ENCODE measurements at regions not wholly inside any gene's neighbourhood (a gene's known extent, or its start where the extent isn't known, plus 50 kb on each side); places are given as distances from the start of the nearest gene placed in this dataset.

DNA sequence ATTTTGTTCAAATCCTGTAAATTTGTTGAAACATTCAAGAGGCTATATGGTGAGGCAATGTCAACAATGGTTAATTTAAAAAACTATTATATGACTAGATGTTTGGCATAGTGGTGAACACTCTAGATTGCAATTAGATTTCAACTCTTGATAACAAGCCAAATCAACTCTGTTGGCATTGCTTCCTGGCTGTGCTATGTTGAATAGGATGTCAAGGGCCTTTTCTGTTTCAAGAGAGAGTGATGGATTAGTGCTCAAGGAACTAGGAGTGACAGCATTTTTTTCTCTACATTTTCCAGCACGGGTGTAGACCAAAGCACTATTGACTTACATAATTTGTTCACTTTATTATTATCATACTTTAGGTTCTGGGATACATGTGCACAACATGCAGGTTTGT, 172.4 kb upstream of the KCNH7 start:
- WGBS, 2 experiments, result 80 to 88% methylated on average over 1 of the region's 1 CpG
- Histone ChIP-seq H3K27ac (ENCODE audit: insufficient read depth, low read depth, low read length, poor library complexity, severe bottlenecking) (no peak overlapping the region), H3K4me1 (ENCODE audit: control insufficient read depth, insufficient read depth, low read length) (no peaks in the 10 kb centered on the region), H3K27me3 (ENCODE audit: control insufficient read depth, insufficient read depth, low read length, poor library complexity, severe bottlenecking) (no peaks in the 10 kb centered on the region), H3K36me3 (ENCODE audit: control insufficient read depth, insufficient read depth, low read length) (no peaks in the 10 kb centered on the region), H3K4me3 (ENCODE audit: insufficient read depth, low read depth, low read length) (no peak overlapping the region), H3K9me3 (ENCODE audit: control insufficient read depth, low read length) (no peaks in the 10 kb centered on the region)

DNA sequence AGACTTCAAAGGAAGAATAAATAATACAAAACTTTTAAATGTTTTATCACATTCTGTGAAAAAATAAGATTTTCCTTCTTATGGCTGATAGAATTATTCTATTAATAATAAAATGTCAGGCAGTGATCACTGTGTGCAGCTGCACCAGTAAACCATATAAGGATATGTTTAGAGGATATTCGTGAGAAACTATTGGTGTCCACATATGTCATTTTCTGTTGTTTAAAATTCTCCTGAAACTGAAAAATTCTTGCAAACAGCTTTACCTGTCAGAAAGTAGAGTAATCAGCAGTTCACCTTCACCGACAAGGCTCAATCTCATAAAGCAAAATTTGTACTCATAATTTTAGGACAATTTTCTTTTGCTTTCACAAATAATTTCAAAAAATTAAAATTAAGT, 170.1 kb upstream of the KCNH7 start:
- H3K27ac ChIP-seq (ENCODE audit: insufficient read depth, low read depth, low read length, poor library complexity, severe bottlenecking), result no peak overlapping the region
- H3K27me3 ChIP-seq (ENCODE audit: control insufficient read depth, insufficient read depth, low read length, poor library complexity, severe bottlenecking), result no peaks in the 10 kb centered on the region
- 88 to 92% methylated on average over 2 of the region's 2 CpGs for WGBS, 2 experiments
- H3K4me1 ChIP-seq (ENCODE audit: control insufficient read depth, insufficient read depth, low read length), result no peaks in the 10 kb centered on the region
- H3K9me3 ChIP-seq (ENCODE audit: control insufficient read depth, low read length), result no peaks in the 10 kb centered on the region
- no peak overlapping the region for H3K4me3 ChIP-seq (ENCODE audit: insufficient read depth, low read depth, low read length)
- H3K36me3 ChIP-seq (ENCODE audit: control insufficient read depth, insufficient read depth, low read length), result no peaks in the 10 kb centered on the region

DNA sequence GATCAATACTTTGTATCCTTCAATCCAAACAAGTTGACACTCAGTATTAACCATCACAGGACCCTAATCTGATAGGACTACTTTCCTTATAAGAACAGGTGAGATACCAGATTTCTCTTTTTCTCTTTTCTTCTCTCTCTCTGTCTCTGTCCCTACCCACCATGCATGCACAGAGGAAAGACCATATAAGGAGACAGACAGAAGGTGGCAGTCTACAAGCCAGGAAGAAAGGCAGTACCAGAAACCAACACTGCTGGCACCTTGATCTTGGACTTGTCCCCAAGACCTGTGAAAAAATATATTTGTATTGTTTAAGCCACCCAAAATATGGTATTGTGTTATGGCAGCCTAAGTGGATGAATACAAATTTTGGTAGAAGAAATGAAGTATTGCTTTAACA, 156.2 kb upstream of the KCNH7 start:
- Histone ChIP-seq H3K9me3 (ENCODE audit: control insufficient read depth, low read length) (no peaks in the 10 kb centered on the region), H3K4me3 (ENCODE audit: insufficient read depth, low read depth, low read length) (no peak overlapping the region), H3K4me1 (ENCODE audit: control insufficient read depth, insufficient read depth, low read length) (no peaks in the 10 kb centered on the region), H3K36me3 (ENCODE audit: control insufficient read depth, insufficient read depth, low read length) (no peaks in the 10 kb centered on the region), H3K27ac (ENCODE audit: insufficient read depth, low read depth, low read length, poor library complexity, severe bottlenecking) (no peak overlapping the region), H3K27me3 (ENCODE audit: control insufficient read depth, insufficient read depth, low read length, poor library complexity, severe bottlenecking) (no peaks in the 10 kb centered on the region)

DNA sequence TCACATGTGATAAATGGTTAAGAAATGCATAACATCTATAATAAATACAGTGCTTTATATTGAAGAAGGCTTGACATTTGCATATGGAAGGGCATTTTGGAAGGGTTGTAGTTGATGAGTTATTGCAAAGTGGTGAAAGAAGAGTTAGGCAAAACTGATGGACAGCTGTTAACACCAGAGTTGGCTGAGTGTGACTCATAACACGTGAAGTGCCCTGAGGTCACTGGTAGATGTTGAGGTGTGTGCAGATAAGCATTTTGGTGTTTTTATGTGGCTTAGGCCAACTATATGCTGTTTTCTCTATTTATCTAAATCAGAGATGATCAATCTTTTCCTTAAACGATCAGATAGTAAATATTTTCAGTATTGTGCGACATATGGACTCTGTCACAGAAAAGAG, 154.3 kb upstream of the KCNH7 start:
- H3K9me3 ChIP-seq (ENCODE audit: control insufficient read depth, low read length), result no peaks in the 10 kb centered on the region
- no peak overlapping the region for H3K27ac ChIP-seq (ENCODE audit: insufficient read depth, low read depth, low read length, poor library complexity, severe bottlenecking)
- no peaks in the 10 kb centered on the region for H3K4me1 ChIP-seq (ENCODE audit: control insufficient read depth, insufficient read depth, low read length)
- 94 to 97% methylated on average over 3 of the region's 3 CpGs for WGBS, 2 experiments
- H3K36me3 ChIP-seq (ENCODE audit: control insufficient read depth, insufficient read depth, low read length), result no peaks in the 10 kb centered on the region
- no peak overlapping the region for H3K4me3 ChIP-seq (ENCODE audit: insufficient read depth, low read depth, low read length)
- H3K27me3 ChIP-seq (ENCODE audit: control insufficient read depth, insufficient read depth, low read length, poor library complexity, severe bottlenecking), result no peaks in the 10 kb centered on the region

DNA sequence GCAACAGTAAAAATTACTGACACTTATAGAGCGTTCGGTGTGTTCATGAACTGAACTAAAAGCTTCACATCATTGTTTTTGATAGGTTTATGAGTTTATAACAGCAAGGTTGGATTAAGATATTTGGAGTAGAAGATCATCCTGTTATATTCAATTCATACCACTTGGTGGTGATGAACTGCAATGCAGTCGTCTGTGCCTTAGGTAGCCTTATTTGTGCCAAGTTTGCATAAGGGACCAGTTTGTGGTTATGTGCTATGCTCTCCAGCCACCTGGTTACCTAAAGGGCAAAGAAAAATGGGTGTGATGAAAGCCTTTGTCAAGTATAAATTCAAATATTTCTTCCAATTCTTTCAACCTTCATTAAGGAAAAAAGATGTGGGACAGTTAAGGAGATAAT, 150.9 kb upstream of the KCNH7 start:
- no peak overlapping the region for H3K27ac ChIP-seq (ENCODE audit: insufficient read depth, low read depth, low read length, poor library complexity, severe bottlenecking)
- H3K4me1 ChIP-seq (ENCODE audit: control insufficient read depth, insufficient read depth, low read length), result no peaks in the 10 kb centered on the region
- H3K36me3 ChIP-seq (ENCODE audit: control insufficient read depth, insufficient read depth, low read length), result no peaks in the 10 kb centered on the region
- no peak overlapping the region for H3K4me3 ChIP-seq (ENCODE audit: insufficient read depth, low read depth, low read length)
- no peaks in the 10 kb centered on the region for H3K27me3 ChIP-seq (ENCODE audit: control insufficient read depth, insufficient read depth, low read length, poor library complexity, severe bottlenecking)
- H3K9me3 ChIP-seq (ENCODE audit: control insufficient read depth, low read length), result no peaks in the 10 kb centered on the region
- 40 to 42% methylated on average over 3 of the region's 3 CpGs for WGBS, 2 experiments

DNA sequence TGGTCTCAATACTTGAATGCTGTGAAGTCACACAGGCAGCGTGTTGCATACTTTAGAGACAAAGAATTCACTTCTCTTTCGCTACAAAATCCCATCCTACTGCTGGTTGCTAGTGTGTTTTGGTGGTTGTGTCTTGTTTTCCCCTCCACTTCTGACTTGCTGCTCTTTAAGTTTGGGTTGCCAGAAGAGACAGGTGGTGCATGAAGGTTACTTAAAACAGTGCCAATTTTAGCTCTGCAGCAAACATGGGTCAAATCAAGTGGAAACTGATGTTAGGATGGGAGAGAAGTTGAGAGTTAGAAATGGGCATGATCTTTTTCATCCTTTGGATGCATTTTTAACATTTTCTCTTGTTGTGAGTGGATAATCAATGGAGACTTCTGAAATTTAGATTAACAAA, 136.2 kb upstream of the KCNH7 start:
- Histone ChIP-seq H3K27me3 (ENCODE audit: control insufficient read depth, insufficient read depth, low read length, poor library complexity, severe bottlenecking) (no peaks in the 10 kb centered on the region), H3K36me3 (ENCODE audit: control insufficient read depth, insufficient read depth, low read length) (no peaks in the 10 kb centered on the region), H3K4me1 (ENCODE audit: control insufficient read depth, insufficient read depth, low read length) (no peaks in the 10 kb centered on the region), H3K4me3 (ENCODE audit: insufficient read depth, low read depth, low read length) (no peak overlapping the region), H3K9me3 (ENCODE audit: control insufficient read depth, low read length) (no peaks in the 10 kb centered on the region), H3K27ac (ENCODE audit: insufficient read depth, low read depth, low read length, poor library complexity, severe bottlenecking) (no peak overlapping the region)
- WGBS, 2 experiments, result 56 to 100% methylated on average over 1 to 2 of the region's 2 CpGs

DNA sequence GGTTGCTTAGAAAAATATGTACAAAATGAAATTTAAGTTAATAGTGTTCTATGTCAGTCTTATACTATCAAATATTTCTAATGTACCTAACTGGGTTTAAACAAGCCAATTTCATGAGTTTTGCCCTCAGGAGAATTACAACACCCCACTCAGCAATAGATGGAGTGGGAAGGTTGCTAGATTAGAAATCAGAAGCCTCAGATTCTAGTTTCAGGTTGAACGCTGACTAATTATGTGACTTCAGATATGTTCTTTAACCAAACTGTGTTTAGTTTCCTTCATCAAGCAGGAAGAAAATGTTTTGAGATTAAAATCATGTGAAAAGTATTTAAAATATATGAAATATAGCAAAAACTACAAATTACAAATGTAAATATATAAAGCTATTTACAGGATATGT, 133.8 kb upstream of the KCNH7 start:
- H3K4me3 ChIP-seq (ENCODE audit: insufficient read depth, low read depth, low read length), result no peak overlapping the region
- H3K4me1 ChIP-seq (ENCODE audit: control insufficient read depth, insufficient read depth, low read length), result no peaks in the 10 kb centered on the region
- H3K27ac ChIP-seq (ENCODE audit: insufficient read depth, low read depth, low read length, poor library complexity, severe bottlenecking), result no peak overlapping the region
- H3K27me3 ChIP-seq (ENCODE audit: control insufficient read depth, insufficient read depth, low read length, poor library complexity, severe bottlenecking), result no peaks in the 10 kb centered on the region
- 100% methylated on average over 1 of the region's 1 CpG for WGBS, 2 experiments
- no peaks in the 10 kb centered on the region for H3K9me3 ChIP-seq (ENCODE audit: control insufficient read depth, low read length)
- H3K36me3 ChIP-seq (ENCODE audit: control insufficient read depth, insufficient read depth, low read length), result no peaks in the 10 kb centered on the region

DNA sequence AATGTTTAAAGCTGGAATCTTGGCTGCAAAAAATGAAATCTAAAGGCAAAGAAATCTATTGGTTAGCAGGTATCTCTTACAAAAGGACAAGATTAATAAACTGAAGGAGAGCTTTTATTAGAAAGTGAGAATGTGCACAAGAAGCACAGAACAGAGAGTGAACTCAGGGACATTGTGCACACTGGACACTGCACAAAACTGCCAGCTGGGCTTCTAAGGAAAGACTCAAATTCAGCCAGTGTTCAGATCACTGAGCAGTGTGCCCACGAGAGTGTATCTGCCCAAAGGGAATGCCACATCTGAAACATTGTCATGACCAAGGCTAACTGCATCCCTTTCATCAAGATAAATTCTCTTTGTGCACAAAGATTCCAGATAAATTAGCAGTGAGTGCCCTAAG, 129.7 kb upstream of the KCNH7 start:
- Histone ChIP-seq H3K9me3 (ENCODE audit: control insufficient read depth, low read length) (no peaks in the 10 kb centered on the region), H3K4me1 (ENCODE audit: control insufficient read depth, insufficient read depth, low read length) (no peaks in the 10 kb centered on the region), H3K27me3 (ENCODE audit: control insufficient read depth, insufficient read depth, low read length, poor library complexity, severe bottlenecking) (no peaks in the 10 kb centered on the region), H3K27ac (ENCODE audit: insufficient read depth, low read depth, low read length, poor library complexity, severe bottlenecking) (no peak overlapping the region), H3K4me3 (ENCODE audit: insufficient read depth, low read depth, low read length) (no peak overlapping the region), H3K36me3 (ENCODE audit: control insufficient read depth, insufficient read depth, low read length) (no peaks in the 10 kb centered on the region)
- WGBS, 2 experiments, result 0% methylated on average over 1 of the region's 1 CpG

DNA sequence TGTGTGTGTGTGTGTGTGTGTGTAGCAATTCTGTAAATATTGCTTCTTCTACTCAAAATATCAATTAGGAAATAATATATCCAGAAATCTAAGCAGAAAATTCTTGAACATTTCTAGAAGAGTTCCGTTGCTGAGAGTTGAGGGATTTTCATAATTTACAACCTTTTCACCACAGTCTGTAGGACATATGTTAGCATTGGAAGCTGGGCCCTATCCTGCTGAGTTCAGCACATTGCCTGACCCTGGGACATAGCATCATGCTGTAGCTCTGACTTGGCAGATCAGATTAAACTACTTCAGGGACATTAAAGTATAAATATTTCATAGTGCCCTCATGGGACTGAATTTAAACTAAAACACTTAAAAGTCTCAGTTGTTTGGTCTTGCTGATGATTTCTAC, 129.2 kb upstream of the KCNH7 start:
- Histone ChIP-seq H3K4me1 (ENCODE audit: control insufficient read depth, insufficient read depth, low read length) (no peaks in the 10 kb centered on the region), H3K27me3 (ENCODE audit: control insufficient read depth, insufficient read depth, low read length, poor library complexity, severe bottlenecking) (no peaks in the 10 kb centered on the region), H3K27ac (ENCODE audit: insufficient read depth, low read depth, low read length, poor library complexity, severe bottlenecking) (no peak overlapping the region), H3K4me3 (ENCODE audit: insufficient read depth, low read depth, low read length) (no peak overlapping the region), H3K36me3 (ENCODE audit: control insufficient read depth, insufficient read depth, low read length) (no peaks in the 10 kb centered on the region), H3K9me3 (ENCODE audit: control insufficient read depth, low read length) (no peaks in the 10 kb centered on the region)
- 91% methylated on average over 1 of the region's 1 CpG; no CpG with 5 or more reads in 1 of the 2 experiments for WGBS, 2 experiments

DNA sequence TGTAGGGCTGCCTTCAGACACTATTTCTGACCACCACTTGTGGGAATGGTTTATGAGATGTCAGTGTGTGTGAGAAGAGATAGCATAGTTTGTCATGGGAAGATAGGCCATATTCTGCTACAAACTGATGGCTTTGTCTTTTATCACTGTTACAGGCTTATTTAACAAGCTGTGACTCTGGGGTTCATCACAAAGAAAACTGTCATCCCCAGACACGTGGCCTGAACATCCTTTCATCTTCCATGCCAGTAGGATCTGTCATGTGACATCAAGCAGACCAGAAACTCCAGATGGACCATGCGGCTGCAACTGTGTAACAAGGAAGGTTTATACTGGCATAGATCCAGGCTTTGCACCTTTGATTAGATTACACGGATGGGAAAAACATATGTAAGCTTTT, 128.6 kb upstream of the KCNH7 start:
- Histone ChIP-seq H3K27ac (ENCODE audit: insufficient read depth, low read depth, low read length, poor library complexity, severe bottlenecking) (no peak overlapping the region), H3K9me3 (ENCODE audit: control insufficient read depth, low read length) (no peaks in the 10 kb centered on the region), H3K36me3 (ENCODE audit: control insufficient read depth, insufficient read depth, low read length) (no peaks in the 10 kb centered on the region), H3K27me3 (ENCODE audit: control insufficient read depth, insufficient read depth, low read length, poor library complexity, severe bottlenecking) (no peaks in the 10 kb centered on the region), H3K4me1 (ENCODE audit: control insufficient read depth, insufficient read depth, low read length) (no peaks in the 10 kb centered on the region), H3K4me3 (ENCODE audit: insufficient read depth, low read depth, low read length) (no peak overlapping the region)
- 78 to 81% methylated on average over 2 to 3 of the region's 3 CpGs for WGBS, 2 experiments

DNA sequence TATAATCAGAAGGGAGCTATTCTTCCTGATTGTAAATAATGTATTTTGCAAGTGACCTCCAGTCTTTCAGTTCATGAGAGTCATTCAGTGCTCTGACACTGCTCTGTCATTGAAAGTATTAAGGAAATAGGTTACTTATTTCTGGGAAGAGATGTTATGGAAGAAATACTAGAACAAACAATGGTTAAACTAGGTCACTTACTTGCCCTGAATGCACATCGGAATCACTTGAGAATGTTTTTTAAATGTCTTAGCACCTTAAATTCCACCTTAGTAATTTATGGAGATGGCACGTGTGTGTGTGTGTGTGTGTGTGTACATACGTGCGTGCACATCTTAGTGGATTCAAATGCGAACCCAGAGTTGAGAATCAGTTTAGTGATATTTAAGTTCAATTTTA, 126.6 kb upstream of the KCNH7 start:
- H3K4me3 ChIP-seq (ENCODE audit: insufficient read depth, low read depth, low read length), result no peak overlapping the region
- WGBS, 2 experiments, result 75 to 82% methylated on average over 2 to 4 of the region's 5 CpGs
- no peaks in the 10 kb centered on the region for H3K36me3 ChIP-seq (ENCODE audit: control insufficient read depth, insufficient read depth, low read length)
- H3K27me3 ChIP-seq (ENCODE audit: control insufficient read depth, insufficient read depth, low read length, poor library complexity, severe bottlenecking), result no peaks in the 10 kb centered on the region
- no peak overlapping the region for H3K27ac ChIP-seq (ENCODE audit: insufficient read depth, low read depth, low read length, poor library complexity, severe bottlenecking)
- no peaks in the 10 kb centered on the region for H3K4me1 ChIP-seq (ENCODE audit: control insufficient read depth, insufficient read depth, low read length)
- peaks cover 2% of the 10 kb centered on the region for H3K9me3 ChIP-seq (ENCODE audit: control insufficient read depth, low read length)
